Stimulated activated CD8-positive, alpha-beta memory T cell treated with anti-CD3 and anti-CD28 coated beads, Interleukin-2, amount 100 ng/mL, for 48 hours (primary cell): ENCODE measurements at regions not wholly inside any gene's neighbourhood (a gene's known extent, or its start where the extent isn't known, plus 50 kb on each side); places are given as distances from the start of the nearest gene placed in this dataset.

Experiments
- DNase-seq, 2 donors: peaks; one replicate each; pipeline ENCODE4 v3.0.0-alpha.2; 2020; ENCODE audit warnings: low read depth in 2 of 2

- DNase-seq: no peak
These were observed 170.4 kb downstream of the NOC3L start for GRCh38 chr10:94192333-94192732.

- no peak for DNase-seq
These were observed 169.8 kb downstream of the NOC3L start for GRCh38 chr10:94192974-94193373.

DNA sequence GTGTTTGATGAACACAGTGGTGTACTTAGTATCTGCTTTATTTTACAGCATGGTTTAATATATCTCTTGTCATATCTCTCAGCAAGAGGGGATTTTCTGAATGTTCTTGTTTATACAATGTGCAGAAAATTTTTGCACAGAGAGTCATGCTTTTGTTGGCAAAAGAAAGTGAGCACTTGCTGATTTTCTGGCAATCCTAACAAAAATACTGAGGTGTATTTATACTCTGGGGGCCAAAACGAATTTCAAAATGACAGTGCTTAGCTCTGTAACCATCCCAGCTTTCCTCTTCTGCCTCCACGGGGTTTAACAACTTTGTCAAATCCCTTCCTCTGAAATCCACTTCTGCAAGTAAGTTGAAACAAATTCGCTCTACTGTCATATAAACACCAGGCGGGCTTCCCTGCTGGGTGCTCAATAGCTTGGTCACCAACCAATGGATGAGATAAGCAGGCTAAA is 169.2 kb downstream of the NOC3L start:
- no peak for DNase-seq

- no peak for DNase-seq
These were observed 168.5 kb downstream of the NOC3L start for GRCh38 chr10:94194256-94194655.

- no peak for DNase-seq
These were observed 165.5 kb downstream of the NOC3L start for GRCh38 chr10:94197241-94197640.

DNA sequence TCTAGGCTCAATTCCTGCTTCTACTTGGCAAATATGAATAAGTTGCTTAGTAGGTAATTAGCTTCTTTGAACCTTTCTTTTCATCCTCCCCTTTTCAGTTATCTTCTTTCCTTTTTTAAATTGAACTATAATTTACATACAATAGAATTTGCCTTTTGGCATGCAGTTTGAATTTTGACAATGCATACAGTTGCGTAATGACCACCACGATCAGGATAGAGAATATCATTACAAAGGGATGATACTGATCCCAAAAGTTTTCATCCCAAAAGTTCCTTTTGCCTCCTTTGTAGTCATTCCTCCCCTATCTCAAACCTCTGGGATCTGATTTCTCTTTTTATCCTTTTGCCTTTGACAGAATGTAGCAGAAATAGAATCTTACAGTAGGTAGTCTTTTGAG is 164.4 kb downstream of the NOC3L start:
- DNase-seq: no peak

- no peak for DNase-seq
These were observed 163.2 kb downstream of the NOC3L start for GRCh38 chr10:94199565-94199964.

DNA sequence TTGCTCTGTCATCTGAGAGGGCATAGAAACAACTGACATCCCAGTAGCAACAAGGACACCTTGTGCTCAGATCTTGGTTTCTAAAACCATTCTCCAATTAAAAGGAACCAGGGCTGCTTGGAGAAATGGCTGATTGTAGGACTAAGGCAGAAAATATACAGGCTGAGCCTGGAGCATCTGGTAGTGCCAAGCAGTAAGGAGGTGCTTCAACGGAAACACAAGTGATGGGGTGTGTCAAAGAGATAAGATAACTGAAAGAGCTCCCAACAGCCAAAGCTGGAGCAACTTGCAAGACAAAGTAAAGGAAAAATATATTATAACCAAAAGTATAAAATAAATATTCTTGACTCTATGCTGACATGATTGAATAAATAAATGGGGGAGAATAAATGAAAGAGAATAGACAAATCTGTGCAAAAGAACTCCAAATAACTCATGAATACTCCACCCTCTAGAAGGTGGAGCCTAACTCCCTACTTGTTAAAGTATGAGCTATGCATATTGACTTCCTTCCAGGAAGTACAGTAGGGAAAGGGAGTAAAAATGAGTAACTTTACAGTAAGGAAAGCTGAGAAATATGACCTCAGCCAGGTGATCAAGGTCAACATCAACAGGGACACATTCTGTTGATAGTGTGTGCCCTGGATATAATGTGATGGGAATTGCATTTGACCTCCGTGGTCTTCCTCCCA is 162.4 kb downstream of the NOC3L start:
- no peak for DNase-seq

DNA sequence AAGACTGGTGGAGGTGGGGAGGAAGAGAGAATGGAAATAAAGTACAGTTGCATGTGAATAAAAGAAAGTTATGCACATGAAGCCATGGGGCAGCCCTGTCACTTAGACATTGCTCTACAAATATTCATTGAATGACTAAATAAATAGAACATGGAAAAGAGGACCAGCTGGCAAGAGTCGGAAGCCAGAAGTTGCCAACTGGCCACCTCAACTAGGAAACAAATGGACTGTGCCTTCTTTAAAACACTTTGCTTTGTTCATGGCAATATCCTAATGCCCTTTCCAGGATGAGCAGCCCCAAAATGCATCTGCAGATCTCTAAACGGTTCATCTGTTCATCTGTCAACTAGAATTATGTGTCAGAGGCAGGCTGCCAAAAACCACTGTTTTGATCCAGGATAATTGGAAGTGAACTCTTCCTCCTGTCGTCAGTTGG is 157.3 kb downstream of the NOC3L start:
- no peak for DNase-seq

GRCh38 chr10:94206176-94206575 is 156.6 kb downstream of the NOC3L start:
- no peak for DNase-seq

- DNase-seq: no peak
These were observed 154.4 kb downstream of the NOC3L start for GRCh38 chr10:94208315-94208714.

DNA sequence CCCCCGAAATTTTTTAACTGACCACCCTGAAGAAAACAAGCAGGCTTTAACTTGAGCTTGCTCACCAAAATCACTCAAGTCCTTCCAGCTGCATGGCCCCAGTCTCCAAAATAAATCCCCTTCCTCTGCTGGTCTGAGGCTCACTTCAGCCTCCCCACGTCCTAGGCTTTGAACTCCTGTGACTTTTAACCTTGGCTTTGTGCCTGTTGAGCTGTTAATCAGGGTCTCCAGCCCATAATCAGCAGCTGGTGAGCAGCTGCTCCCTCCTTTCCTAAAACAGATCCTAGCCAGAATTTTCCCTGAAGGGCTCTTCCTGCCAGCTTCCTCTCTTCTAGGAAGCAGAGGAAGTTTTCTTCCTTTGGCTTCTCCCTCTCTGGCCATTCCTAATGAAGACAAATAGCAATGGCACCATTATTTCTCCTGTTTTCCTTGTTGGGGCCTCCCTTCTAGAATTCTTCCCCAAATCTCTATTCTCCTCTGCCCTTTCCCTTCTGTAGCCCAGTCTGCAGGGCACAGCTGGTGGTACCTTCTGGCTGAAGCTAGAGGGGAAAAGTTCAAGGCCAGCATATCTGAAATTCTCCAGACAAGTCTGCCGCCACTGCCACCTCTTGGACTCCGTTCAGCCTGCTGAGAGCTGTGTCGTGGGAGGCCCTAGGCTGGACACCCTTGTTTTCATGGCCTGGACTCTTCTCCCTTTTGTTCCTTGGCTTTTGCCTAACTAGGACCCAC is 152.1 kb downstream of the NOC3L start:
- DNase-seq: no peak

DNA sequence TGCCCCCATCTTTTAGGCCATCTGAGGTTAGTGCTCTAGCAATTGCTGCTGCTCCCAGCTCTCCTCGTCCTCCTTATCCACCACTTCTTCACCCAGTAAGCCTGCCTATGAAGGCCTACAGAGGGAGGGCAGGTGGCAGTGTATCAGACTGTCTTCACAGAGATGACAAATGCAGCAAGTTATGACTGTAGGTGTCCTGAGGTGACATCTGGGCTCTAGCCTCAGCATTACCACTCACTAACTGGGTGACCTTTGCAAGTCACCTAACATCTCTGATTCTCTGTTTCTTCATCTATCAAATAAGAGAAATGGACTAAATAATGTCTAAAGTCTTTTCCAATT is 151.6 kb downstream of the NOC3L start:
- DNase-seq: no peak

GRCh38 chr10:94213001-94213530 is 149.7 kb downstream of the NOC3L start:
- DNase-seq: no peak

- no peak for DNase-seq
These were observed 148.8 kb downstream of the NOC3L start for GRCh38 chr10:94213980-94214379.

GRCh38 chr10:94214481-94214893 is 148.3 kb downstream of the NOC3L start:
- DNase-seq: no peak

DNA sequence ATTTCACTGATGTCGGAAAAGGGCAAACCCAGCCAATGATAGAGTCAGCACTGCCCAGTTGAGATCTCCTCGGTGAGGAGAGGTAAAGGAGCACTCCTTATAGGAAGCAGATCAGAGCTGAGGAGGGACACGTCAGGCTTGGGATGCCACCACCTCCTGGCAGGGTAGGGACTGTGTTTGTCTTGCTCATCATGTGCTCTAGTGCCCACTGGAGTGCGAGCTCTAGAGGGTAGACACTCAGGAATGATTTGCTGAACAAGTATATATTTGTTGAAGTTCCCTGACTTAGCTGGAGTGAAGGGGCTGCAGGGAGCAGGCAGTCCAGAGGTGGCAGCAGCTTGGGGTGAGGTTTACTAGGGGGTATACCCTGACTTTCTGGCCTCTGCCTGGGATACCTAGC is 146.5 kb downstream of the NOC3L start:
- no peak for DNase-seq

DNA sequence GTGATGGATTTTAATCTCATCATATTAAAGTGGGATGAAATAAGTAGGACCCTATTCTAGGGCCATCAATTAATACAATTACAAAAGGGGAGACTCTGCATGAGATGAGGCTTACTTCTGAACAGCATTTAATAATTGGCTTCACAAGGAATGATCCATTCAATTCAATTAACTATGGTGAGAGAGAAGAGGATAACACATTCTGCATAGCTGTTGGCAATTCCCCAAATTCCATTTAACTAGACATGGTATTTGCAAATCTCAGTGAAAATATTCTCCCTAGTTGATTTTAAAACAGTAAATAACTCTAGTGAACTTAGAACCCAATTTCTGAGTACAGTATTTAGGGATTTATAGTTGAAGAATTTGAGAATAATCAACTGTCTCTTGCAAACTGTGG is 145.3 kb downstream of the NOC3L start:
- DNase-seq: no peak

DNA sequence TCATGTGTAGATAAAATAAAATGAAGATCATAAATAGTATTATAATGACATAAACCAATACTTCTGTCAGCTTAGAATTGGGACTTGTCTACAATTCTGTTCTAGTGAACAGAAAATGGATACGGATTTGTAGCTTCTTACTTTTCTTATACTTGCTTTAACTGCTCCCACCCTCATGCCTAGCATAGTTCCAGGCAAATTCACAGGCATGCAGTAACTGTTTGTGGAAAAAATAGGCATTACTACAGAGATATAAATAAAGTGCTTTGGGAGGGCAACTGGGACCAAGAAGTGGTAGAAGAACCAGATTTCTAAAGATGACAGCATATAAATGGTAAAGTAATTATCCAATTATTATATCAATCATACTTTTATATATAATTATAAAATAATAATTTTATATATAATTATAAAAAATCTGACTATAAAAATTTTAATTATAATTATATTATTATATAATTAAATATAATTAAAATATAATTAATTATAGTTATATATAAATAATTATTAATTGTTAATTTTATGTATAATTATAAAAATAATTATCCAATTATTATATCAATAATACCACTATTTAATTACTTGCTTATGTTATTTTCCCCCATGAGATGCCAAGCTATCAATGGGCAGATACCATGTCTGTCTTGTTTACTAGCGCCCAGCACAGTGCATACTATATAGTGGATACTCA is 144.1 kb downstream of the NOC3L start:
- DNase-seq: no peak

DNA sequence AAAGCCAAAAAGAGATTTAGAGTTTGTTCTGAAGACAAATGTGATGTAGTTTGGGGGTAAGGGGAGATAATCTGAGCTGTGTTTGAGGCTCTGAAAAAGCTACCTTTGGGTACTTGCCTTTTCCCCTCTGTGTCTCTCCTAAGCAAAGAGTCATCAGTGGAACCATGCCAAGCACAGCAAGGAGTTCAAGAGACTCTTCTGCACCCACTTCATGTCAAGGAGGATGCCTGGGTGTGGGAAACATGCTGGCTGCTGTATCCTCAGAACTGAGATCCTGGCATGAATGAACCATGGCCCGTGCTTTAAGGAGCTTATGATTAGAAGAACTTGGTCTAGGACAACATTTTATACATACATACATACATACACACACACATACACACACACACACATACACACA is 142.9 kb downstream of the NOC3L start:
- no peak for DNase-seq

DNA sequence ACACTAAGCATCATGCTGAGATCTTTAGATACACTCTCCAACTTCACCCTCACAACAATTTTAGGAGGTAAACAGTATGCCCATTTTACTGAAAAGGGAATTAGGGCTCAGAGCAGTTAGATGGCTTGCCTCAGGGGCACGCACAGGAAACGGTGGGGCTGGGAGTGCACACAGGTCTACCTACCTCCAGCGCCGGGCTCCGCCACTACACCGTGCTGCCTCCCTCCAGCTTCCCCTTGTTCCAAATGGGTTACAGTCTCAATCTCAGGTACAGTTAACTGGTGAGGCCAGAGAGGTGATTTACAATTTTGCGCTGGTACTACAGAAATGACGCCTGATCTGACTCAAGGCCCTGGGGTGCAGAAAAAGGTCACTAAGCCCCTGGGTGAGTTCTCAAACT is 142.0 kb downstream of the NOC3L start:
- DNase-seq: no peak

DNA sequence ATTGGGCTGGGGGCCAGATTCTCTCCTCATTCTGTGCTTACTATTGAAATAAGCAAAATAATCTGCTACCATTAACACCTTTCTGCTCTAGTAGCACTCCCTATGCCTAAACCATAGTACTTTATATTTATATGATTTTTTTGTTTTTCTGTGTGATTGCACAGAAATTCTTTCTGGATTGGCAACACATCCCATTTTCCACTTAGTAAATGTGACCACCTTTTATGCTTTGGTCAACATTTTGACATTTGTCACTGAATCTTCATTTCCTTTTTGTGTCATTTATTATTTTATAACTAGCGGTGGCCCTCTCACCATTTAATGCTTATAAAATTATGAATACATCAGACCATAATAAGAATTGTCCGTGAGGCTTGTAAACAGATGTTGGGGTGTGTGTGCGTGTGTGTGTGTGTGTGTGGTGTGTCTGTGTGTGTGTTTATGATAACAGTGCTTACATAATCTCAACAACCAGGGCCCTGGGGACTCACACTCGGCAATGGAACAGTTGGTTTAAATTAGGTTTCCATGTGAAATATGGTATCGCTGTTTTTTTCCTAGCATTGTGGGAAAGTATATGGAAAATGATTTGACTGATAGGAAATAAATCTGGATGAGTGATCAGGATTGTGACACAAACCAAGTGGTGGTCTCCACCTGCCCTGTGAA is 138.9 kb downstream of the NOC3L start:
- DNase-seq: no peak
